ENCODE measurements at regions not wholly inside any gene's neighbourhood (a gene's known extent, or its start where the extent isn't known, plus 50 kb on each side); places are given as distances from the start of the nearest gene placed in this dataset.

- no peak for DNase-seq (ENCODE audit: low read depth)
- H3K4me3 ChIP-seq (ENCODE audit: low read depth, low read length): no peak overlapping the region
- no peak for TF ChIP-seq CTCF (conservative IDR thresholded peaks at IDR 0.05; ENCODE audit: low read depth, low read length)
These were observed 53.9 kb upstream of the GALNTL6 start for GRCh38 chr4:171759274-171759673.

GRCh38 chr4:171751538-171751937 is 61.7 kb upstream of the GALNTL6 start:
- DNase-seq (ENCODE audit: low read depth): no peak
- TF ChIP-seq CTCF (conservative IDR thresholded peaks at IDR 0.05; ENCODE audit: low read depth, low read length): no peak
- H3K4me3 ChIP-seq (ENCODE audit: low read depth, low read length): no peak overlapping the region

GRCh38 chr4:171746418-171746817 is 66.8 kb upstream of the GALNTL6 start:
- no peak overlapping the region for H3K4me3 ChIP-seq (ENCODE audit: low read depth, low read length)
- no peak for DNase-seq (ENCODE audit: low read depth)
- TF ChIP-seq CTCF (conservative IDR thresholded peaks at IDR 0.05; ENCODE audit: low read depth, low read length): no peak

- no peak for TF ChIP-seq CTCF (conservative IDR thresholded peaks at IDR 0.05; ENCODE audit: low read depth, low read length)
- no peak overlapping the region for H3K4me3 ChIP-seq (ENCODE audit: low read depth, low read length)
- no peak for DNase-seq (ENCODE audit: low read depth)
These were observed 70.8 kb upstream of the GALNTL6 start for GRCh38 chr4:171742436-171742835.

- TF ChIP-seq CTCF (conservative IDR thresholded peaks at IDR 0.05; ENCODE audit: low read depth, low read length): no peak
- no peak for DNase-seq (ENCODE audit: low read depth)
- H3K4me3 ChIP-seq (ENCODE audit: low read depth, low read length): no peak overlapping the region
These were observed 86.0 kb upstream of the GALNTL6 start for GRCh38 chr4:171727185-171727584.

GRCh38 chr4:171721937-171722336 is 91.3 kb upstream of the GALNTL6 start:
- H3K4me3 ChIP-seq (ENCODE audit: low read depth, low read length): no peak overlapping the region
- no peak for TF ChIP-seq CTCF (conservative IDR thresholded peaks at IDR 0.05; ENCODE audit: low read depth, low read length)
- no peak for DNase-seq (ENCODE audit: low read depth)

- no peak for TF ChIP-seq CTCF (conservative IDR thresholded peaks at IDR 0.05; ENCODE audit: low read depth, low read length)
- no peak overlapping the region for H3K4me3 ChIP-seq (ENCODE audit: low read depth, low read length)
- DNase-seq (ENCODE audit: low read depth): no peak
These were observed 93.5 kb upstream of the GALNTL6 start for GRCh38 chr4:171719691-171720090.
